ENCODE measurements at regions not wholly inside any gene's neighbourhood (a gene's known extent, or its start where the extent isn't known, plus 50 kb on each side); places are given as distances from the start of the nearest gene placed in this dataset.
"Not testable (repeated sequence)": the region's sequence is repeated elsewhere in the genome, so short reads cannot be mapped to it uniquely, and the experiment has no call there.

DNA sequence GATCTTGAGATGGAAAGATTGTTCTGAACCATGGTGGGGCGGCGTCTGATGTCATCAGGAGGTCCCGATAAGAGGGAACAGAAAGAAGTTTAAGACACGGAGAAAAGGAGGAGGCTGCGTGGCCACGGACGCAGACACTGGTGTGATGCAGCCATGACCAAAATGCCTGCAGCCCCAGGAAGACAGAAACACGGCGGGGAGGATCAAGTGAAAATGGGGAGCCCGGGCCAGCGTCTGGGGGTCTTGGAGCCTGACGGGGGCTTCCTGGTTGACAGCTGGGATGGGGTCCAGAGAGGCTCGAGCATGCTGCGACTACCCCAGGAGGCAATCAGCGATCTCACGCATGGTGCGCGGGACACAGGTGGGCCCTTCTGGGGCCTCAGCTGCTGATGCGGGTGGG is 119.7 kb downstream of the NPIPB11 start:
- TF ChIP-seq MXI1 (conservative IDR thresholded peaks at IDR 0.05; ENCODE audit: poor library complexity, severe bottlenecking); SMC3 (conservative IDR thresholded peaks at IDR 0.05; ENCODE audit: poor library complexity); EZH2 (IDR thresholded peaks at IDR 0.05; ENCODE audit: borderline replicate concordance, insufficient read depth, low read length, poor library complexity, severe bottlenecking); POLR2AphosphoS5 (IDR thresholded peaks at IDR 0.05): not testable (repeated sequence)
- TF ChIP-seq, protein P1, sequence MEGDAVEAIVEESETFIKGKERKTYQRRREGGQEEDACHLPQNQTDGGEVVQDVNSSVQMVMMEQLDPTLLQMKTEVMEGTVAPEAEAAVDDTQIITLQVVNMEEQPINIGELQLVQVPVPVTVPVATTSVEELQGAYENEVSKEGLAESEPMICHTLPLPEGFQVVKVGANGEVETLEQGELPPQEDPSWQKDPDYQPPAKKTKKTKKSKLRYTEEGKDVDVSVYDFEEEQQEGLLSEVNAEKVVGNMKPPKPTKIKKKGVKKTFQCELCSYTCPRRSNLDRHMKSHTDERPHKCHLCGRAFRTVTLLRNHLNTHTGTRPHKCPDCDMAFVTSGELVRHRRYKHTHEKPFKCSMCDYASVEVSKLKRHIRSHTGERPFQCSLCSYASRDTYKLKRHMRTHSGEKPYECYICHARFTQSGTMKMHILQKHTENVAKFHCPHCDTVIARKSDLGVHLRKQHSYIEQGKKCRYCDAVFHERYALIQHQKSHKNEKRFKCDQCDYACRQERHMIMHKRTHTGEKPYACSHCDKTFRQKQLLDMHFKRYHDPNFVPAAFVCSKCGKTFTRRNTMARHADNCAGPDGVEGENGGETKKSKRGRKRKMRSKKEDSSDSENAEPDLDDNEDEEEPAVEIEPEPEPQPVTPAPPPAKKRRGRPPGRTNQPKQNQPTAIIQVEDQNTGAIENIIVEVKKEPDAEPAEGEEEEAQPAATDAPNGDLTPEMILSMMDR (IDR thresholded peaks at IDR 0.05; ENCODE audit: poor library complexity, severe bottlenecking), result not testable (repeated sequence)
